HG02588 (cell line): ENCODE measurements at regions not wholly inside any gene's neighbourhood (a gene's known extent, or its start where the extent isn't known, plus 50 kb on each side); places are given as distances from the start of the nearest gene placed in this dataset.

Experiments
- ATAC-seq: cut with Tn5 transposase; IDR thresholded peaks from one replicate; pipeline ENCODE4 v1.9.1; 2021; ENCODE audit warnings: mild to moderate bottlenecking, moderate library complexity; ENCODE audit not compliant: unreplicated experiment

DNA sequence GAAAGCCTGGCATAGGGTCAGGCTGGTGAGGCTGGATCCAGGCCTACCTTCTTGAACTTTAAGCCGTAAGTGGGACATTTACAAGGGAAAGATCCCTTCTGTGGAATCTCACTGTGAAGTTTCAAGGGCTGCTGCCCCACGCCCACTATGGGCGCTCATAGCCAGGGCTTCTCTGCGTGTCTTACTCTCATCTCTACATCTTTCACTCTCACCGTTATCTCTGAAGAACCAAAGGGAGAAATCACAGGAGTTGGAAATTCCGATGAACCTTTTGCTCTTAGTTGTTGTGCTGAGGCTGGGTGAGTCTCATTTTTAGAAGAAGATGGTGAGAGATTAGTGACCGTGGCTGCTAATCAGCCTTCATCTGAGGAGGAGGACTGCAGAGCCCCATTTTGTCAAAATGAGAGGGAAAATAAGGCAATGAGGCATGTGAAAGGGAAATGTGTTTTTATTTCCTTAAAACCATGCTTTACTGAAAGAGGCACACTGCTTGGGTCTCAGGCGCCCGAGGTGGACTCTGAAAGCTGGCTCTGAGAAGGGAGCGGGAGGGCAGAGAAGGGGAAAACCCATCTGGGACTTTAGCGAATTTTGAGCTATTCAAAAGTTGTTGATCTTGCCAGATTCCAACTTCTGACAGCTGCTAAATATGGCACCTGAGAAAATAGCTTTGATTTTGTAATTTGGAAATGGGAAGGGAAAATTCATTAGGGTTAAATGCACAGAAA, 301.5 kb downstream of the CLIC5 start:
- no peak for ATAC-seq
